Right forelimb (tissue), 1 donor: ENCODE measurements at regions not wholly inside any gene's neighbourhood (a gene's known extent, or its start where the extent isn't known, plus 50 kb on each side); places are given as distances from the start of the nearest gene placed in this dataset.
"Not testable (repeated sequence)": the region's sequence is repeated elsewhere in the genome, so short reads cannot be mapped to it uniquely, and the experiment has no call there.

Experiments
- DNase-seq: peaks from one replicate; pipeline ENCODE4 v3.0.0-alpha.2; 2018

DNA sequence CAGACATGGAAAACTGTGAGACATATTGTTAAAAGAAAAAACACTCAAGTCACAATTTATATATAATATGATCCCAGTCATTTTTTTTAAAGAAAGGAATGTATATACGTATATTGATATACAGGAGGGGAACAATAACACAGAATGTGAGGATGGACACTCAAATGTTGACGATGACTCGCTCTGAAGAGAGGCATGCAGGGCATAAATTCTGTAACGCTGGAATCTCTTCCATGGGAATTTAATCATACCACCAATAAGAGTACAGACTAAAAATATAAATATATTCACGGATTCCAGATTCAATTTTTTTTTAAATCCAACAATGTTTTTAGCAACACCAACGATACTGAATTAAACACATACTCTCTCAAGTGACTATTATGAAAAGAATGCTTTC, 106.9 kb upstream of the CCDC28A start:
- DNase-seq: no peak

GRCh38 chr6:138667408-138667807, 106.2 kb upstream of the CCDC28A start:
- no peak for DNase-seq

DNA sequence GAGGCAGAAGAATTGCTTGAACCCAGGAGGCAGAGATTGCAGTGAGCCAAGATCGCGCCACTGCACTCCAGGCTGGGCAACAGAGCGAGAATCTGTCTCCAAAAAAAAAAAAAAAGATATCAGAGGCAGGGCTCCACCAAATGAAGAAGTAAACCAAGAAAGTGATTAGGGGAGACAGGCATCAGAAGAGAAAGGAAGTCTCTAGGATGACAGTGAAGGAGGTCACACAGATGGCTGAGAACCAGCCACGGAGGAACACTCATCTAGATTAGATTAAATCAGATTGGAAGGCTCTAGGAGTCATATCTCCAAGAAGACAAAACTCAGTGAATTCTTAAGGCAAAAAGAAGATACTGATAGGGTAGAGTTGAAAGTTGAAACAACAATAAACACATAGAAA, 102.2 kb upstream of the CCDC28A start:
- no peak for DNase-seq

GRCh38 chr6:138673346-138674014, 100.1 kb upstream of the CCDC28A start:
- DNase-seq: no peak

GRCh38 chr6:138674444-138674843, 99.1 kb upstream of the CCDC28A start:
- DNase-seq: not testable (repeated sequence)

DNA sequence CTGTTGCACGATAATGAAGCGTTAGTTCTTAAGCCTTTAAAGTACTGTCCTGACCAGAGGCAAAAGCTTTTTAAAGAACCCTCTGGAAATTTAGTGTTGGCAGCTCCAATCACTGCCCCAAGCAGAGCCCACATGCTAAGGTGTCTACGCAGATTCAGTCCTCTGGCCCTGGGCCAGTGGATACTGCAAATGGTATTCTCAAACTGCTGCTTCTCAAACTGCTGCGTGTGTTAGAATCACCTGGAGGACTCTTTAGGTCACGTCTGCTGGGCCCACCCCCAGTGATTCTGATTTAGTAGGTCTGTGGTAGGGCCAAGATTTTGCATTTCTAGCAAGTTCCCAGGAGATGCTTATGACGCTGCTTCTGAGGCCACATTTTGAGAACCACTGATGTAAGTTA, 96.0 kb upstream of the CCDC28A start:
- DNase-seq: no peak

DNA sequence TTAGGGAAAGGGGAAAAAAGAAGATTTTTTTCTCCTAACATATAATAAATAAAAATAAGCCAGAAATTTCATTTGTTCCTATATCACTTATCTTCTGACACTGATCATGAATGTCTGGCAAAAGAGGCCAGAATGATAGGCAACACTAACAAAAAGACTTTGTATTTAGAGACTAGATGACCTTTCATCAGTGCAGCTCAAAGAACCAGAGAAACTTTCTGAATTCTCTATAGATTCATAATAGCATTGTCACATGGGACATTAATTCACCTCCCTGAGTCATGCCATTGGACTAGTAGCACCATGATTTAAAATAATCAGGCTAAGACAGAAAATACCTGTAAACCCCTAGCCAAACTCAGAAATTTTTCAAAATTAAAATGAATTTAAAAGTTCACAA, 95.4 kb upstream of the CCDC28A start:
- no peak for DNase-seq

DNA sequence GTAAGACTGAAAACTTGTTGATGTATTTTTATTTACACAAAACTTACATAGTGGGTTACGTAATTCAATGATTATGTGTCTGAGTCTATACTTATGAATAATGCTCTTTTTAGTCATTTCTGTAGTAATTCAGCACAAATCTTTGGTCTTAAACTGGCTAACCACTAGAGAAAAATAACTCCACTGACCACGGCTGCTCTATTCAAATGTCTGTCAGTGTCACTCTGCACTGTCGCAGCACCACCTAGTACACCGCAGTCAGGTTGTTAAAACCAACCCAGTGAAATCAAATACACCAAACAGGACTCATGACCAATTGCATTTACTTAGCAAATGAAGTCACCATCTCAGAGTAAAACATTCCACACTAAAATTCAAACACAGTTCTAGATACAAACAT, 93.5 kb upstream of the CCDC28A start:
- no peak for DNase-seq

DNA sequence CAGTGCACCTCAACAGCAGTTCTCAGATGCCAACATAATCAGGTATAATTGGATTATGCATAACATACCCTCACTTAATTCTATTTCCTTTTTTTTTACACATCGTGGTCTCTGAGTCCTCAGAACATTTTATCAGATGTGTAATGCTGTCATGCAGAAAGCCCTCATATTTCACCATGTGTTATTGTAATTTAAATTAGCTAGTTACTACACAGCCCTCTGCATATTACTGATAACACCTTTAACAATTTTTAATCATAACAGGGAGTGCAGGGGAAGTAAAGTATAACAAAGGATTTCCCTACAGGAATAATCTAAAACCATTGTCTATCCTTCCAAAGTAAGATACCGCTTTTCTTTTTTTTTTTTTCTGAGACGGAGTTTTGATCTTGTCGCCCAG, 91.9 kb upstream of the CCDC28A start:
- no peak for DNase-seq

DNA sequence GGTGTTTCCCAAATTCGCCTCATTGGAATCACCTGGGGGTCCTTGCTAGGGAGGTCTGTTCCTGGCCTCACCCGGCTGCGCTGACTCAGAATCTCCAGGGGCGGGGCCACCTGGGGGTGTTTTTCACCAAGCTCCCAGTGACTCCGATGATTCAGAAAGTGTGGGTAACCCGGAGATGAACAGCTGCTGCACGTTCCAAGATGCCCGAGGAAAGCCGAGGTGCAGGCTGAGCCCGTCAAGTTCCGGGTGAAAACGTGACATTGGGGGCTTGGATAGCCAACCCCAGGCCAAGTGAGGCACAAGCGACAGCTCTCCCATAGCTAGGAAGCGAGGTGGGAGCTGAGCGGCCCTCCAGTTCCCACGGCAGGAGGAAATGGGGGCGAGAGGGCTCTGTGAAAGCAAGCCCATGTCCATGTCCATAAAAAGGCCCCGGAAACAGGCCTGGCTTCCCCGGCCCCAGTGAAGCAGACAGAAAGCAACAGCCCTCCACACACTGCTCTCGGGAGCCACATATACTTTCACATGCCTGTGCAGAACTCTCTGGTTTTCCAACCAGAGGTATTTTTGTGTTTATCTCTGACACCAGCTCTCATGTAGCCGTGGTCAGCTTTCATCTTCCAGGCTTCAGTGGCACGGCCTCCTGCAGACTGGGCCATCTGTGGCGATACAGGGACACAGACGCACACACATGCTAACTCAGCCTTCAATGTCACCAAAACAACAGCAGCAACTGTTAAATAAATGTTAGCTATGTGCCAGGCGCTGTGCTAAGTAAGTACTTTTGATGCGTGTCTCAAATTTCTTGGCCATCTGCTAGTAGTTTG, 90.7 kb upstream of the CCDC28A start:
- DNase-seq: no peak

DNA sequence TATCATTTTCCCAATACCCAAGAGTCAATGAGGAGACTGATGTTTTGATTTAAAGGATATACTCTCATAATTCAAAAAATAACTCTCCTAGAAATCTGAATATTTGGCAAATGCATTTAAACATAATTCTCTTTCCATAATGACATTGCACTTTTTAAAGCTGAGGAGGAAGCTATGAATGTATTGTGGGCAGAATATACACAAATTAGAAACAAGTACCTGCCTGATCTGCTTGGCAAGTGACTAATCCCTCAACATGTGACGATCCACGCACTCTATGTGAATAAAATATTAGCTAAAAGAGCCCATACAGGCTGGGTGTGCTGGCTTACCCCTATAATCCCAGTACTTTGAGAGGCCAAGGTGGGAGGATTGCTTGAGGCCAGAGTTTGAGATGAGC, 88.3 kb upstream of the CCDC28A start:
- DNase-seq: no peak

DNA sequence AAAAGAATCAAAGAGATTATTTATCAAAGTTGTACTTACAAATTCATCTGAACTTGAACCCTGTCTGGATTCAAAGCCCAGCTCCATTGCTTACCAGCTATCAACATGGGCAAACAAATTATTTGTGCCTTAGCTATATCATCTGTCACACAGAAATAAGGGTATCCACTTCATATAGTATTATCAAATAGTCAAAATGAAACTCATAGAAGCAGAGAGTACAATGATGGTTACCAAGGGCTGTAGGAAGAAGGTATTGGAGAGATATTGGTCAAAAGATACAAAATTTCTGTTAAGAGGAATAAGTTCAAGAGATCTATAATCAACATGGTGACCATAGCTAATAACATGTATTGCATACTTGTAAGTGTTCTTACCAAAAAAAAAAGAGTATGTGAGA, 87.8 kb upstream of the CCDC28A start:
- DNase-seq: no peak

DNA sequence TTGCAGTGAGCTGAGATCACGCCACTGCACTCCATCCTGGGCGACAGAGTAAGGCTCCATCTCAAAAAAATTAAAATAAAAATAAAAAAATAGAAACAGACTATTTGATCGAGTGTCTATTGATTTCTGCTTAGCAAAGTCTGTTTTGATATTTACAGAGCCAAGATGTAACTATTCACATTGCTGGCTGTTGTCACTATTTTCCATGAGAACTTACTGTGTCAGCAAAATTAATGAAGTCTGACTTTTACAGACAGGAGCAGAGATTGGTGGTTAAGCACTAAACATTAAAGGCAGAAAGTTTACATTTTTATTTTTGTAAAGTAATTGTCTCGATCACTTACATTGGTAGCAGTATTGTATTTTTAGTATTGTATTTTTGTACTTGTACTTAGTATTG, 85.0 kb upstream of the CCDC28A start:
- no peak for DNase-seq

DNA sequence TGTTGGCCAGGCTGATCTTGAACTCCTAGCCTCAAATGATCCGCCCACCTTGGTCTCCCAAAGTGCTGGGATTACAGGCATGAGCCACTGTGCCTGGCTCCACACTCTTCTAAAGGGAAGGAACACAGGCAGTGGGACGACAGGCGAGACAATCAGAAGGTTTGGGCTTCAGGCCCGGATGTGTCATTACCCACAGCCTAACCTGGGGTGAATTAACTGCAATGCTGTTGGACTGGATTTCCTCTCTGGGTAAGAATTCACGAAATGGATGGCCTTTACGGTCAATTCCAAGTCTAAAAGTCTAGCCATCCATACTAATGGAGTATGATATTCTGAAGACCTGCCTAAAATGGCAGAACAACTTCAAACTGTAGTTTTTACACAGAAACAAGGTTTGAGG, 83.7 kb upstream of the CCDC28A start:
- DNase-seq: no peak

GRCh38 chr6:138690975-138691594, 82.5 kb upstream of the CCDC28A start:
- no peak for DNase-seq

DNA sequence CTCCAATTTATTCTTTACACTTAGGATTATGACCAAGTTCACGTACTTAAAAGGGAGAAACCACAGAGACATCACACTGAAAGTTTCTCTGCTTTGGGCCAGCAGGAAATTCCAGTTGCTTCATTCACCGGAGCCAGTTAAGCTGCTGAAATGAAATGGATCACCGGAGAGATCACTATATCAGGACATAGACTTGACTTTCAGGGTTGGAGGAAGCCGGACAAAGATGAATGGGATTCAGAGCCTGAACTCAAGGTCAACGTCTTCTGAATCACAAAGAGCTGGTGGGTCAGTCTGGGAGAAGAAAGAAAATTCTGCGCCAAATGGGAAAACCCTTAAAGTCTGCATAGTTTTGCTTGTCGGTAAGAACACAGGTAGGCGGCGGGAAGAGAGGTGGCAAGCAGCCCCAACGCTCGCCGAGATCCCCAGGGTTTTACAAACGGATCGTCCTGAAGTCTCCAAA, 81.9 kb upstream of the CCDC28A start:
- DNase-seq: no peak

DNA sequence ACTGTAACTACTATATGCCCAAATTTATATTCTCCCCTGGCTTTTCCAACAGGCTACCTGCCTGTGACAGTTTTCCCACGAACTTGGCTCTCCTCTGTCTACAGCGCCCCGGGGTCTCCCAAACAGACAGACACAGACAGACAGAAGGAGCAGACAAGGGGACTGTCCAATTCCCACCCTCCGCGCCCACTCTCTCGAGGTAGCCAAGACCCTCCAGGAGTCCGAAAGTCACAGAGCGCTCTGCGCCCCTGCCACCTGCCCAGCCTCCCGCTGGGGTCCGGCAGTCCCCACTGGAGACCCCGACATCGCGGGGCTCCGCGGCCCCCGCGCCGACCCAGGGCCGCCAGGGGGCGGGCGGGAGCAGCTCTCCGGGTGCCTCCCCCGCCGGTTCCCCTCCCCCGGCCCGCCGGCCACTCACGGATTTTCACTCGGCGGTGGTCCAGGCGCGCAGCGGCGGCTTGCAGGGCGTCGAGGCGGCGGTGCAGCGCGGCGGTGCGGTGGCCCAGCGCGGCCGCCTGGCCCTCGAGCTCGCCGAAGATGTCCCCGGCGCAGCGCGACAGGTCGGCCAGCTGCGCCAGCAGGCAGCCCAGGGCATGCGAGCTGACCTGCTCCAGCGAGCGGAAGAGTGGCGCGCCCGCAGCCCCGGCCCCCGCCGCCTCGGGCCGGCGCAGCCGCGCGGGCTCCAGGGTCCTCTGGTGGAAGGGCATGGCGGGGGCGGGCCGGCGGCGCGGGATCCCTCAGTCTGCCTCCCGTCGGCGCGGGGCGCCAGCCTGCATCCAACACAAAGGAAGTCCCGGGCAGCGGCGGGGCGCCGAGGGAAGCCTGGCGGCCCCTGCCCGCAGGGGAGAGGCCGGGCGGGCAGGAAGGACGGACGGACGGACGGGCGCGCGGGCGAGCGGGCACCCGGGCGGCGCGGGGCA, 81.3 kb upstream of the CCDC28A start:
- DNase-seq: peak; percentile 89

DNA sequence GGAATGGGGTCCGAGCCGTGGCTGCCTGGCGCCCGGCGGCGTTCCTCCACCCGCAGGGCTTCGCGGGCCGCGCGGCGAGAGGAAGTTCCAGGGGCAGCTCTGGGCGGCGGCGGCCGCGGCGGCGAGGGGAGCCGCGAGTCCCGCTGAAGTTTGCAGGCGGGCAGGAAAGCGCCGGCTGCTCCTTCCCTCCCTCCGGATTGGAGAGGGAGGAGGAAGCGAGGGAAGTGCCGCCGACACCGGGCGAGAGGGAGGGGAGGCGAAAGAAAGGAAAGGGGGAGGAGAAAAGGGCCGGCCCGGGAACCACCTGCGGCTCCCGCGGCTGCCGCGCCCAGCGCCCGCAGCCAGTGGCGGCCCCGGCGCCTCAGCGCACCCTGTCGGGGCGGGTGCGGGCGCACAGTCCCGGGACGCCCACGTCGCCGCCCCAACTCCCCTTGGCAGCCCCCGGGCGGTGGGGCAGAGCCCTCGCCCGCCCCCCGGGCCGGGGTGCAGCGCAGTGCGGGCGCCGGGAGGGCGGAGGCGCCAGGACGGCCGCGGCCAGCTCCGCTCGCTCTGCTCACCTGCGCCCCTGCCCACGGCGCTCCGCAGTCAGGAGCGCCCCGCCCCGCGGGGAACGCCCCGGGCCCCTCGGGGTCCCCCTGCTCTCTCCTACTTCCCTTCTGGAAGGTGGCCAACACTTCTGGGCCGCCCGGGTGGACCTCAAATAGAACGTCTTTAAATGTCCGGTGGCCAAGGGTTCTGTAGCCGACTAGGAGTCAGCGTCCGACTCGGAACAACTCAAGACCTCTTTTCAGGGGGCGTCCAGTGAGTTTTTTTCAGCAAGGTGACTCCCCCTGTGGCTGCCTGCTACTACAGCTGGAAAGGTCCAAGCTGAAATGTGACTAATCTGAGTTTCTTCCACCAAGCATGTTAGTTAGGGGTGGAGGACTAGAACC, 80.3 kb upstream of the CCDC28A start:
- peak; percentile 78 for DNase-seq

DNA sequence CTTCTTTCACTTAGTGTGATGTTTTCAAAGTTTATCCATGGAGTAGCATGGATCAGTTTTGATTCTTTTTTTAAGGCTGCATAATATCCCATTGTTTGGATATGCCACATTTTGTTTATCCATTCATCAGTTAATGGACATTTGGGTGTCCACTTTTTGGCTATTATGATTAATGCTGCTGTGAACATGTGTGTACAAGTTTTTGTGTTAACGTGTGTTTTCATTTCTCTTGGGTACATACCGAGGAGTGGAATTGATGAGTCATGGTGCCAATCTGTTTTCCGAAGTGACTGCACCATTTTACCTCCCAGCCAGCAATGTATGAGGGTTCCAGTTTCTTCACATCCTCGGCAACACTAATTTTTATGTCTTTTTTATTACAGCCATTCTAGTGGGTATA, 78.4 kb upstream of the CCDC28A start:
- DNase-seq: no peak

- DNase-seq: no peak
Measured at GRCh38 chr6:138714493-138714892, 59.1 kb upstream of the CCDC28A start.

GRCh38 chr6:138716013-138716412, 57.6 kb upstream of the CCDC28A start:
- no peak for DNase-seq
